Neutrophil (primary cell): ENCODE measurements at regions not wholly inside any gene's neighbourhood (a gene's known extent, or its start where the extent isn't known, plus 50 kb on each side); places are given as distances from the start of the nearest gene placed in this dataset.
"Not testable (repeated sequence)": the region's sequence is repeated elsewhere in the genome, so short reads cannot be mapped to it uniquely, and the experiment has no call there.

ENCODE experiments used
- H3K27ac ChIP-seq: fragments of 200-600 bp; sonication (generic); 2 replicates; pipeline ENCODE4 v1.5.1; 2016; ENCODE audit warnings: mild to moderate bottlenecking, moderate library complexity
- H3K27me3 ChIP-seq: fragments of 200-600 bp; sonication (generic); 2 replicates; pipeline ENCODE4 v1.6.0; 2016; ENCODE audit warnings: mild to moderate bottlenecking
- H3K36me3 ChIP-seq: fragments of 200-600 bp; sonication (generic); 2 replicates; pipeline ENCODE4 v1.5.1; 2017
- H3K4me1 ChIP-seq, 2 experiments: fragments of 200-600 bp in 1 of 2; sonication (generic) in 1 of 2; 1 replicate in 1 of 2; 2 replicates in 1 of 2; pipeline versions ENCODE4 v1.5.1 to v1.6.1; 2013 to 2016; ENCODE audit warnings: low read depth in 1 of 2, low read length in 1 of 2, mild to moderate bottlenecking in 1 of 2, moderate library complexity in 1 of 2; ENCODE audit not compliant: control insufficient read depth in 1 of 2, insufficient read depth in 1 of 2
- H3K4me3 ChIP-seq, 2 experiments: fragments of 200-600 bp in 1 of 2; sonication (generic) in 1 of 2; 1 replicate in 1 of 2; 2 replicates in 1 of 2; pipeline ENCODE4 v1.5.1; 2013 to 2016; ENCODE audit warnings: low read depth in 1 of 2, low read length in 1 of 2, mild to moderate bottlenecking in 1 of 2, moderate library complexity in 1 of 2
- H3K9me3 ChIP-seq: fragments of 200-600 bp; sonication (generic); 2 replicates; pipeline ENCODE4 v1.5.1; 2016
- CTCF ChIP-seq: fragments of 200-600 bp; sonication (generic); IDR thresholded peaks from 2 replicates; pipeline ENCODE4 v1.5.1; 2016; ENCODE audit warnings: antibody characterized with exemption

GRCh38 chr2:58405341-58405740 lies 164.2 kb upstream of the FANCL start:
- no peak overlapping the region for H3K27ac ChIP-seq
- no peak overlapping the region for H3K4me3 ChIP-seq
- H3K36me3 ChIP-seq = no peaks in the 10 kb centered on the region
- no peaks in the 10 kb centered on the region for H3K9me3 ChIP-seq
- H3K27me3 ChIP-seq = no peaks in the 10 kb centered on the region
- no peaks in the 10 kb centered on the region for H3K4me1 ChIP-seq
- TF ChIP-seq CTCF = no peak

GRCh38 chr2:58401936-58402335 lies 160.8 kb upstream of the FANCL start:
- Histone ChIP-seq H3K4me1 (no peaks in the 10 kb centered on the region), H3K27me3 (no peaks in the 10 kb centered on the region), H3K9me3 (no peaks in the 10 kb centered on the region), H3K27ac (no peak overlapping the region), H3K4me3 (no peak overlapping the region), H3K36me3 (no peaks in the 10 kb centered on the region)
- TF ChIP-seq CTCF = no peak

- Histone ChIP-seq H3K27ac (no peak overlapping the region), H3K9me3 (no peaks in the 10 kb centered on the region), H3K4me3 (no peak overlapping the region), H3K36me3 (no peaks in the 10 kb centered on the region), H3K27me3 (no peaks in the 10 kb centered on the region), H3K4me1 (no peaks in the 10 kb centered on the region)
- no peak for TF ChIP-seq CTCF
Observed at GRCh38 chr2:58398406-58398805, 157.3 kb upstream of the FANCL start.

- no peaks in the 10 kb centered on the region for H3K36me3 ChIP-seq
- TF ChIP-seq CTCF = no peak
- no peaks in the 10 kb centered on the region for H3K27me3 ChIP-seq
- no peaks in the 10 kb centered on the region for H3K9me3 ChIP-seq
- no peak overlapping the region for H3K27ac ChIP-seq
- H3K4me3 ChIP-seq = no peak overlapping the region
- H3K4me1 ChIP-seq = no peaks in the 10 kb centered on the region
Observed at GRCh38 chr2:58387701-58388100, 146.6 kb upstream of the FANCL start.

GRCh38 chr2:58386904-58387303 lies 145.8 kb upstream of the FANCL start:
- not testable (repeated sequence) for H3K9me3 ChIP-seq, H3K36me3 ChIP-seq, H3K4me1 ChIP-seq, H3K27me3 ChIP-seq, H3K27ac ChIP-seq, H3K4me3 ChIP-seq

- H3K27ac ChIP-seq = no peak overlapping the region
- no peaks in the 10 kb centered on the region for H3K27me3 ChIP-seq
- no peak overlapping the region for H3K4me3 ChIP-seq
- TF ChIP-seq CTCF = no peak
- H3K4me1 ChIP-seq = no peaks in the 10 kb centered on the region
- no peaks in the 10 kb centered on the region for H3K36me3 ChIP-seq
- H3K9me3 ChIP-seq = no peaks in the 10 kb centered on the region
Observed at GRCh38 chr2:58378152-58378551, 137.0 kb upstream of the FANCL start.
